HG03432 (cell line): ENCODE measurements at regions not wholly inside any gene's neighbourhood (a gene's known extent, or its start where the extent isn't known, plus 50 kb on each side); places are given as distances from the start of the nearest gene placed in this dataset.
"Not testable (repeated sequence)": the region's sequence is repeated elsewhere in the genome, so short reads cannot be mapped to it uniquely, and the experiment has no call there.

Experiments used
- ATAC-seq: cut with Tn5 transposase; IDR thresholded peaks from one replicate; pipeline ENCODE4 v1.9.1; 2021; ENCODE audit warnings: mild to moderate bottlenecking, moderate library complexity; ENCODE audit not compliant: unreplicated experiment

GRCh38 chr6:154920495-154921200, 74.5 kb upstream of the TIAM2 start:
- ATAC-seq, result no peak

GRCh38 chr6:154921482-154921881, 73.6 kb upstream of the TIAM2 start:
- no peak for ATAC-seq

- ATAC-seq, result no peak
These were observed 71.8 kb upstream of the TIAM2 start for GRCh38 chr6:154923199-154923869.

GRCh38 chr6:154925130-154925529, 70.0 kb upstream of the TIAM2 start:
- ATAC-seq, result no peak

- no peak for ATAC-seq
These were observed 68.7 kb upstream of the TIAM2 start for GRCh38 chr6:154926366-154926765.

- ATAC-seq, result peak; percentile 66
These were observed 66.7 kb upstream of the TIAM2 start for GRCh38 chr6:154928325-154928922.

- ATAC-seq, result no peak
These were observed 64.7 kb upstream of the TIAM2 start for GRCh38 chr6:154930451-154930851.

- ATAC-seq, result no peak
These were observed 63.2 kb upstream of the TIAM2 start for GRCh38 chr6:154931711-154932424.

- no peak for ATAC-seq
These were observed 62.5 kb upstream of the TIAM2 start for GRCh38 chr6:154932515-154933027.

- ATAC-seq, result no peak
These were observed 61.8 kb upstream of the TIAM2 start for GRCh38 chr6:154933181-154933827.

- ATAC-seq, result no peak
These were observed 57.6 kb upstream of the TIAM2 start for GRCh38 chr6:154937306-154938220.

GRCh38 chr6:154938221-154938580, 56.9 kb upstream of the TIAM2 start:
- ATAC-seq, result no peak

GRCh38 chr6:154938727-154939285, 56.3 kb upstream of the TIAM2 start:
- ATAC-seq, result not testable (repeated sequence)

- ATAC-seq, result no peak
These were observed 52.3 kb upstream of the TIAM2 start for GRCh38 chr6:154942770-154943169.

- no peak for ATAC-seq
These were observed 49.7 kb upstream of the TIAM2 start for GRCh38 chr6:154945271-154945890.
